Posterior cingulate gyrus (tissue), 11 donors: ENCODE measurements at regions not wholly inside any gene's neighbourhood (a gene's known extent, or its start where the extent isn't known, plus 50 kb on each side); places are given as distances from the start of the nearest gene placed in this dataset.

Experiments used
- DNase-seq, 10 donors: peaks; one replicate each; pipeline versions ENCODE4 v3.0.0 to v3.0.0-alpha.2; 2020 to 2021; ENCODE audit warnings: mixed read lengths in 3 of 10
- intact Hi-C: fragments of 100-400 bp; cut with DNase I; formaldehyde crosslinking; loops from one replicate; pipeline ENCODE4 v1.15.1; 2023

DNA sequence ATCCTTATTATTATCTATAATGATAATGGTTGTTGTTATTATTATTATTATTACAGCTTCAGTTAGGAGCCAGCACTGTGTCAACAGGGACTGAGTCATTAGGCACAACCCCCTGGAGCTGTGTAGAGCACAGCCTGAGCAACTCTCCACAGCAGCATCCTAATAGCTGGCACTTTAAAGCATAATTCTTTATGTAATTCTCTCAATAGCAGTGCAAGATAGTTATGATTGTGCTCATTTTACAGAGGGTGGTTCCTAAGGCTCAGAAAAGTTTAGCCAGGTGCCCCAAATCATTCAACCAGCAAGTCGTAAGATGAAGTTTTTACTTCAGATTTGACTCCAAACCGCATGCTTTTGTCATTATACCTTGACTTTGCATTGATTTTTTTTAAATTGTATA is 390.3 kb downstream of the ANXA1 start:
- intact Hi-C loops: no loop called here
- DNase-seq: no peak

- DNase-seq: no peak
Measured at GRCh38 chr9:73543727-73544126, 392.1 kb downstream of the ANXA1 start.

DNA sequence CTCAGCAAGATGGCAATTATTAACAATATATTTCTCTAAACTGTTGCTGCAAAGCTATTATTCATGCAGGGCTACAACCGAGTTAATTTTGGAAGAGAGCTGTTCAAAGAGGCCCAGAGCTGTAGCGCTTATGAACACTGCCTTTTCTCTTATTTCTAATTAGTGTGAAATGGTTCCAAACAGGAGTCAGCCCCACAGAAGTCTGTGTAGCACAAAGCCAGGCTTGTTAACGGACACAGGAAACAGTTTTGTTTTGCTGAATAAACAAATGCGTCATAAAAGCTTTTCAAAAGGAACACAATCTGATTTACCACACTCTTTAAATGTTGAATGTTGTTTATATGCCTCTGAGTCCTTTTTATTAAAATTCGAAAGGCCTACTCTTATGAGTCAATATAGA is 396.5 kb downstream of the ANXA1 start:
- DNase-seq: no peak
- intact Hi-C loops: no loop called here

More at GRCh38 chr9:73543727-73544126, 392.1 kb downstream of the ANXA1 start:
- intact Hi-C loops: no loop called here

DNA sequence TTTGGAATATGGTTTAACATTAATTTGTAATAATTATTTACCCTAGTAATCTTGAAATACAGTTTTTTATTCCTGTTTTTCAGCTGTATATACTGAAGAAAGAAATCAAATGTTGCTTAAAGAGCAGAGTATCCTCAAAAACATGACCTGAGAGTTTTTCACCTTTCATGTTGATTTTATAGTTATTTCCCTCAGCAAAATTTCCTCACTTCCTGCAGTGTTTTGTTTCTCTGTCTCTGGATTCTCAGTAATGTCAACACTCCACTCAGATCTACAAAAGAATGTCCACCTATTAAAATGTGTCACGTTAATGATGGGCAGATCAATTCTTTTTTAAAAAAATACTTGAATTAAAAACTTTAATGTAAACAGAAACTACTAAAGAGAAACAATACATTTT is 398.3 kb downstream of the ANXA1 start:
- intact Hi-C loops: no loop called here
- DNase-seq: no peak

- DNase-seq: no peak
- intact Hi-C loops: no loop called here
Measured at GRCh38 chr9:73553295-73553694, 401.6 kb downstream of the ANXA1 start.

GRCh38 chr9:73558471-73558870 is 406.8 kb downstream of the ANXA1 start:
- DNase-seq: no peak
- intact Hi-C loops: no loop called here

DNA sequence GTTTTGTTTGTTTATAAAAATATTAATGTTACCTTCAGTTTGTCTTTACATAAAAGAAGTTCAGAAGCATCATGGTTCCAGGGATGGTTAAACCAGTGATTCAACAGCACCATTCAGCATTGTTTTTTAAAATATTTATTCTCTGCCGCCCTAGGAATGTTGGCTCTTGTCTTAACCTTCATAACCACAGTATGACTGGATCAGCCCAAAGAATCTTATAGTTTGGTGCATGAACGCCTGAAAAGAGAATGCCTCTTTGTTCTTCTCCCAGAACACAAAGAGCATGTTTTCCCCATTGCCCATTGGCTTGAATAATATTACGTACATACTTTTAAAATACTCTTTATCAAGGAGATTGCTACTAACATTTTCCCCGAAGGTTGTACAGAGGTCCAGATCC is 413.4 kb downstream of the ANXA1 start:
- no peak for DNase-seq
- intact Hi-C loops: loop anchor here (10.0 kb wide), 1 partner anchor 300 kb away; no protein-coding TSS in a partner anchor

DNA sequence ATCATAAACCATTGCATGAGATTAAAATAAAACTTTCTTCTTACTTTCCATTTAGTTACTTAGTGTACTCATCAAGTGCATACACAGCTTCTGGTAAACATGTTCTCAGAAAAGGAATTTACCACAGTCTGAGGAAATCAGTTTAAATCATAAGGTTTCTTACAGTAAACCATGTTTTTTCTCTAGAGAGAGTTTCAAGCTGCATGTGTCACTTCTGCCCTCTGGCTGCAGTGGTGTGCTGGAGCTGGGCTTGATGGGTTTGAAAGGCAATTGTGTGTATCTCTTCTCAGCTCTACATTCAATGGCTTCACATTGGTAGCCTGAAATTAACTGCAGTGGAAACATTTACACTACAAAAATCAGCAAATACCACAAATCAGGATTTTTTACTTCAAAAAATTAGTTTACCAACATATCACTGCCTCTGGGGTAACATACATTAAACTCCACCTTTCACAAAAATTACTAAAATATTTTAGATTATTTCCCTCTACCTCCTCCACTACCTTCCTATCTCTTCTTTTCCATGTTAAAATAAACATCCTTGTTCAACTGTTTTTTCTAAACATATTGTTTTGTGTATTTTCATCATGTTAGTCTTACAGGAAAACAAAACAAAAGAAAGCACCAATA is 414.3 kb downstream of the ANXA1 start:
- intact Hi-C loops: loop anchor here (10.0 kb wide), 1 partner anchor 301 kb away; no protein-coding TSS in a partner anchor
- DNase-seq: peak in 9 of 10 donors; percentile 29 to 92 (median 60)

- DNase-seq: no peak
- intact Hi-C loops: loop anchor here (10.0 kb wide), 1 partner anchor 302 kb away; no protein-coding TSS in a partner anchor
Measured at GRCh38 chr9:73566627-73567026, 415.0 kb downstream of the ANXA1 start.

GRCh38 chr9:73573235-73573634 is 421.6 kb downstream of the ANXA1 start:
- no peak for DNase-seq
- intact Hi-C loops: no loop called here

- intact Hi-C loops: no loop called here
- no peak for DNase-seq
Measured at GRCh38 chr9:73575101-73576060, 423.7 kb downstream of the ANXA1 start.

- intact Hi-C loops: no loop called here
- peak in 2 of 10 donors; percentile 9 to 15 for DNase-seq
Measured at GRCh38 chr9:73577848-73578247, 426.2 kb downstream of the ANXA1 start.

- DNase-seq: no peak
- intact Hi-C loops: no loop called here
Measured at GRCh38 chr9:73579823-73580222, 428.2 kb downstream of the ANXA1 start.

DNA sequence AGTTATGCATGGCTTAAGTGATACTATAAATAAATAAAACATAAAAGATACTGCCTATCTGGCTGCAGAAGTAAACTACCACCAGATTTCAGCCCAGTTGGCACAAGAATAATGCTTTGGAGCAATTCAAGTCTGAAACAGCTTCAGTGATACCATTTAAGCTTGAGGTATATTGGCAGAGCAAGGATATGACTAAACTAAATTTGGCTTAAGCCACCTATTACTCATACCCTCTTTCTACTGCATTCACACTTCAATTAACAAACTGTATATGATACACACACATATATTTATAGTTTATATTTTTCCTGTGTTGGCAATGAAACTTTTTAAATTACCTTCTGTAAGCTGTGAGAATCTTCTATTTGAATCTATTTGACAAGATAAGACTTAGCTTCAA is 431.9 kb downstream of the ANXA1 start:
- DNase-seq: no peak
- intact Hi-C loops: no loop called here

- DNase-seq: no peak
- intact Hi-C loops: no loop called here
Measured at GRCh38 chr9:73595036-73595545, 443.4 kb downstream of the ANXA1 start.

GRCh38 chr9:73596321-73596720 is 444.7 kb downstream of the ANXA1 start:
- DNase-seq: no peak
- intact Hi-C loops: no loop called here

DNA sequence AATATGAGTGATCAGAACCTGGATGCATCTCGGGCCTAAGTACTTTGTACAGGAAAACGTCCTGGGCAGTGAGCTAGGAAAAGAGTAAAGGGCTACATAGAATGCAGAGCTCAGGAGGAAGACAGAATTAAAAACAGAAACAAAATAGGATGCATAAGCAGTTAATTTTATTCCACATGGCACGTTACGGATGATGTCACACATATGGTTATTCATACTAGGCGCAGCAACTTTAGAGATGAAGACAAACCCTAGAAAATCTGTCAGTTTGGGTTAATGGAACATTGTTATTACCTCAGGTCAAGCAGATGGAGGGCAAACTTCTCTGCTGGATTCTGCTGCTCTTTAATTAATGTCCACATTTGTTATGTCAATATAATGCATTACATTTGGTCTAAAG is 445.4 kb downstream of the ANXA1 start:
- intact Hi-C loops: no loop called here
- no peak for DNase-seq

- intact Hi-C loops: no loop called here
- no peak for DNase-seq
Measured at GRCh38 chr9:73597771-73598170, 446.1 kb downstream of the ANXA1 start.

- no peak for DNase-seq
- intact Hi-C loops: no loop called here
Measured at GRCh38 chr9:73609381-73609780, 457.7 kb downstream of the ANXA1 start.

DNA sequence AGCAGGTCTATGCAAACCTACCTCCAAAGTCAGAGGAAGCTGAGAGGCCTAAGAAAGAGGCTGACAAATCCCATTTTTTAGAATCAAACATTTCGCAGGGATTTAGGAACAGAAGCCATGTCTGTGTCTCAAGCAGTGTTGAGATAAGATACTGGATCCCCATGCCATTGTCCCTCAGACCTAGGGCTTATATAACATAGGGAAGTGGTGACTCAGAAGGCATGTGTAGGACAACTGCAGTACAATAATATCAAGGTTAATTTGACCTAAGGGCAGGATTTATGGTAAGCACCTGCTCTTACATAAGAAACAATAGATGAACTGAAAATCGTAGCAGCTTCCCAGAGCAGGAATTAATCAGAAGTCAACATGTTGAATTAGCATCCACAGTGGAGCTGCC is 459.4 kb downstream of the ANXA1 start:
- DNase-seq: no peak
- intact Hi-C loops: no loop called here

GRCh38 chr9:73613092-73613701 is 461.5 kb downstream of the ANXA1 start:
- intact Hi-C loops: no loop called here
- DNase-seq: no peak
